ENCODE measurements at regions not wholly inside any gene's neighbourhood (a gene's known extent, or its start where the extent isn't known, plus 50 kb on each side); places are given as distances from the start of the nearest gene placed in this dataset.

GRCh38 chr2:203596183-203596582, 61.1 kb upstream of the RAPH1 start:
- no peak overlapping the region for H3K4me3 ChIP-seq (ENCODE audit: low read depth, low read length)
- TF ChIP-seq, protein P1, sequence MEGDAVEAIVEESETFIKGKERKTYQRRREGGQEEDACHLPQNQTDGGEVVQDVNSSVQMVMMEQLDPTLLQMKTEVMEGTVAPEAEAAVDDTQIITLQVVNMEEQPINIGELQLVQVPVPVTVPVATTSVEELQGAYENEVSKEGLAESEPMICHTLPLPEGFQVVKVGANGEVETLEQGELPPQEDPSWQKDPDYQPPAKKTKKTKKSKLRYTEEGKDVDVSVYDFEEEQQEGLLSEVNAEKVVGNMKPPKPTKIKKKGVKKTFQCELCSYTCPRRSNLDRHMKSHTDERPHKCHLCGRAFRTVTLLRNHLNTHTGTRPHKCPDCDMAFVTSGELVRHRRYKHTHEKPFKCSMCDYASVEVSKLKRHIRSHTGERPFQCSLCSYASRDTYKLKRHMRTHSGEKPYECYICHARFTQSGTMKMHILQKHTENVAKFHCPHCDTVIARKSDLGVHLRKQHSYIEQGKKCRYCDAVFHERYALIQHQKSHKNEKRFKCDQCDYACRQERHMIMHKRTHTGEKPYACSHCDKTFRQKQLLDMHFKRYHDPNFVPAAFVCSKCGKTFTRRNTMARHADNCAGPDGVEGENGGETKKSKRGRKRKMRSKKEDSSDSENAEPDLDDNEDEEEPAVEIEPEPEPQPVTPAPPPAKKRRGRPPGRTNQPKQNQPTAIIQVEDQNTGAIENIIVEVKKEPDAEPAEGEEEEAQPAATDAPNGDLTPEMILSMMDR (IDR thresholded peaks at IDR 0.05; ENCODE audit: borderline replicate concordance, insufficient read depth, low read depth, low read length), result no peak

DNA sequence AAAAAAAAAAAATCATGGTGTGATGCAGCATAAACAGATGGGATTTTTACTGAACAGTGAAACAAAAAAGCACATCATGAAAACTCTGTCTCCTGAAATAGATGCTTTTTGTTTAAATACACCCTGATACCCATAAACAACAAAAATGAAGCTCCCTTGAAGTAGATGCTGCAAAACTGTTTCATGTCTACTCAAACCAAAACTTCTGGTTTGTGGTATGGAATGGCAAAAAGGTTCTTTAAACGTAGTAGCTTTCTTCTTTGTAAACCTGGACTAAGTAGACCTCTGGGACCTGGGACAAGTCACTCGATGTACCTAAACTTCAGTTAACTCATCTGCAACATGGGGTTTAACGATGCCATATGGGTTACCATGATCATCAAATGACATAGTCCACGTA, 64.4 kb upstream of the RAPH1 start:
- H3K4me3 ChIP-seq (ENCODE audit: low read depth, low read length), result no peak overlapping the region
- TF ChIP-seq, protein P1 (IDR thresholded peaks at IDR 0.05; ENCODE audit: borderline replicate concordance, insufficient read depth, low read depth, low read length), result no peak

- TF ChIP-seq, protein P1 (IDR thresholded peaks at IDR 0.05; ENCODE audit: borderline replicate concordance, insufficient read depth, low read depth, low read length), result no peak
- H3K4me3 ChIP-seq (ENCODE audit: low read depth, low read length), result no peak overlapping the region
Observed at GRCh38 chr2:203600286-203600685, 65.2 kb upstream of the RAPH1 start.

GRCh38 chr2:203603456-203604389, 68.6 kb upstream of the RAPH1 start:
- TF ChIP-seq, protein P1 (IDR thresholded peaks at IDR 0.05; ENCODE audit: borderline replicate concordance, insufficient read depth, low read depth, low read length), result no peak
- no peak overlapping the region for H3K4me3 ChIP-seq (ENCODE audit: low read depth, low read length)

DNA sequence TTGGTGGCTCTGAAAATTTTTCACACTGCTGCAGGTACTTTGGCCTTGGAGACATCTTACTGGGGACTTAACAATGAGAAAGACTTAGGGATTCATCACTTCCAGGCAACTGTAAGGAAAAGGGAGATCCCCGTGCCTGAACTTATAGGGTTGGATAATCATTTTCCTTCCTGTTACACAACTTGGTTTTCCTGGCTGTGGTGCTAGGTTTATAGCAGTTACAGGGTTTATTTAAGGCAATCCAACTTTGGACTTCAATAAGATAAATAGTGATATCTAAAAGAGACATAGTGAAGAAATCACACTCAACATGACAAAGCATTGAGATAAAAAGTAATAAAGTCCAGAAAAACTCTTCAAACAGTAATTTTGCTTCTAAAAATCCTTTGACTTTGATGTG, 70.2 kb upstream of the RAPH1 start:
- TF ChIP-seq, protein P1 (IDR thresholded peaks at IDR 0.05; ENCODE audit: borderline replicate concordance, insufficient read depth, low read depth, low read length), result no peak
- H3K4me3 ChIP-seq (ENCODE audit: low read depth, low read length), result no peak overlapping the region

DNA sequence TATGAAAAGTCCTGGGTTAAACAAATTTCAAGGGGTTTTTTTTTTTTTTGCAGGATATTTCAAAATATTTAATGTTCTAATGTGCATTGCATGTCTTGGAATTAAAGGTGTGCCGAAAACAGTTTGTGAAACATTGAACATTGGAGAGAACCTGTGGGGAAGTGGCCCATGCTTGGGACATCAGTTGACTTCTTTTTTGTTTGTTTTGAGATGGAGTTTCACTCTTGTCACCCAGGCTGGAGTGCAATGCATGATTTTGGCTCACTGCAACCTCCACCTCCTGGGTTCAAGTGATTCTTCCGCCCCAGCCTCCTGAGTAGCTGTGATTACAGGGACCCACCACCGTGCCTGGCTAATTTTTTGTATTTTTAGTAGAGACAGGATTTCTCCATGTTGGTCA, 71.0 kb upstream of the RAPH1 start:
- no peak overlapping the region for H3K4me3 ChIP-seq (ENCODE audit: low read depth, low read length)
- TF ChIP-seq, protein P1 (IDR thresholded peaks at IDR 0.05; ENCODE audit: borderline replicate concordance, insufficient read depth, low read depth, low read length), result no peak

DNA sequence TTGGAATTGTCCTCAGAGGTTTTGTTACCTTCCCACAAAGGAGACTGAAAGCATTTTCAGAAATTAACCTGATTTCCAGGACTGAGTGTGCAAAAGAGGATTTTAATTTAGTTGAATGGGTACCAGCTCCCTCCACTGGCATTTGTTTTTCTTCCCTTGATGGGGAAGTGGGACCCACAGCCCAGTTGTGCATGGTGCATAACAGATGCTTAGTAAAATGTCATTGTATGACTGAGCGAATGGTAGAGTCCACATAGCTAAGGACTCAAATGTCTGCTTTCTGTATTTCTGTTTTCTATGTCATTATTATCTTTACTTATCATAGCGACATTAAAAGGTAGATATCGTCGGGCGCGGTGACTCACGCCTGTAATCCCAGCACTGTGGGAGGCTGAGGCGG, 75.5 kb upstream of the RAPH1 start:
- TF ChIP-seq, protein P1 (IDR thresholded peaks at IDR 0.05; ENCODE audit: borderline replicate concordance, insufficient read depth, low read depth, low read length), result no peak
- H3K4me3 ChIP-seq (ENCODE audit: low read depth, low read length), result no peak overlapping the region
